ENCODE measurements at regions not wholly inside any gene's neighbourhood (a gene's known extent, or its start where the extent isn't known, plus 50 kb on each side); places are given as distances from the start of the nearest gene placed in this dataset.

GRCh38 chr15:81483496-81483895 lies 109.5 kb upstream of the TMC3 start:
- no peak for DNase-seq (ENCODE audit: low spot score)

GRCh38 chr15:81481346-81481745 lies 107.3 kb upstream of the TMC3 start:
- no peak for DNase-seq (ENCODE audit: low spot score)

GRCh38 chr15:81480645-81481053 lies 106.6 kb upstream of the TMC3 start:
- DNase-seq (ENCODE audit: low spot score): peak; percentile 8

GRCh38 chr15:81478354-81478753 lies 104.3 kb upstream of the TMC3 start:
- DNase-seq (ENCODE audit: low spot score): no peak

- DNase-seq (ENCODE audit: low spot score): no peak
Measured at GRCh38 chr15:81475926-81476325, 101.9 kb upstream of the TMC3 start.

- DNase-seq (ENCODE audit: low spot score): no peak
Measured at GRCh38 chr15:81475471-81475870, 101.5 kb upstream of the TMC3 start.

- DNase-seq (ENCODE audit: low spot score): no peak
Measured at GRCh38 chr15:81473946-81474345, 99.9 kb upstream of the TMC3 start.

GRCh38 chr15:81473177-81473576 lies 99.2 kb upstream of the TMC3 start:
- no peak for DNase-seq (ENCODE audit: low spot score)

- DNase-seq (ENCODE audit: low spot score): no peak
Measured at GRCh38 chr15:81471151-81471550, 97.1 kb upstream of the TMC3 start.

GRCh38 chr15:81469154-81469553 lies 95.1 kb upstream of the TMC3 start:
- DNase-seq (ENCODE audit: low spot score): no peak

- DNase-seq (ENCODE audit: low spot score): no peak
Measured at GRCh38 chr15:81466741-81467140, 92.7 kb upstream of the TMC3 start.

- no peak for DNase-seq (ENCODE audit: low spot score)
Measured at GRCh38 chr15:81454024-81454423, 80.0 kb upstream of the TMC3 start.

- DNase-seq (ENCODE audit: low spot score): no peak
Measured at GRCh38 chr15:81450721-81451120, 76.7 kb upstream of the TMC3 start.

- no peak for DNase-seq (ENCODE audit: low spot score)
Measured at GRCh38 chr15:81449836-81450474, 75.9 kb upstream of the TMC3 start.

- no peak for DNase-seq (ENCODE audit: low spot score)
Measured at GRCh38 chr15:81443040-81443820, 69.2 kb upstream of the TMC3 start.

- DNase-seq (ENCODE audit: low spot score): no peak
Measured at GRCh38 chr15:81442454-81442853, 68.4 kb upstream of the TMC3 start.

GRCh38 chr15:81434851-81435250 lies 60.8 kb upstream of the TMC3 start:
- DNase-seq (ENCODE audit: low spot score): no peak

- no peak for DNase-seq (ENCODE audit: low spot score)
Measured at GRCh38 chr15:81433462-81433861, 59.4 kb upstream of the TMC3 start.

GRCh38 chr15:81432179-81432578 lies 58.2 kb upstream of the TMC3 start:
- no peak for DNase-seq (ENCODE audit: low spot score)

GRCh38 chr15:81427176-81427575 lies 53.2 kb upstream of the TMC3 start:
- DNase-seq (ENCODE audit: low spot score): no peak

- no peak for DNase-seq (ENCODE audit: low spot score)
Measured at GRCh38 chr15:81425905-81426304, 51.9 kb upstream of the TMC3 start.

Measured in COLO829 (cell line).